ENCODE measurements at regions not wholly inside any gene's neighbourhood (a gene's known extent, or its start where the extent isn't known, plus 50 kb on each side); places are given as distances from the start of the nearest gene placed in this dataset.
"Not testable (repeated sequence)": the region's sequence is repeated elsewhere in the genome, so short reads cannot be mapped to it uniquely, and the experiment has no call there.

DNA sequence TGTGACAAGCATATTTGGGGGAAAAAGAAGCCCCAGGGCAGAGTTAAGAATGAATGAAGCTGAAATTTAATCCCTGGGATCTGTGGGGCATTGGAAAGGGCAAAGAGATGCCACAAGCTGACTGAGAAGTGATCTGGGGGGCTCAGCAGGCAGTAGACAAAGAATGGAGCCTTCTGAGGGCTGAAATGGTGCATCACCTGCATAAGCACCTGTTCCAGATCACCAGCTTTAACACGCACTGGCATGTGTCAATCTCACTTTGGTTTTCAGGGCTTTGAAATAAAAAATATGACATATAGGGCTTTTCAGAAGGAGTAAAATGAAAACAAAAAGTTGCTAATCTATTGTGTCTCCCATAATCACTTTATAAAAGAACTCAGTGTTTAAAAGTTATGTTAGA lies 210.8 kb upstream of the ARHGEF26 start:
- DNase-seq (ENCODE audit: low read depth): no peak

DNA sequence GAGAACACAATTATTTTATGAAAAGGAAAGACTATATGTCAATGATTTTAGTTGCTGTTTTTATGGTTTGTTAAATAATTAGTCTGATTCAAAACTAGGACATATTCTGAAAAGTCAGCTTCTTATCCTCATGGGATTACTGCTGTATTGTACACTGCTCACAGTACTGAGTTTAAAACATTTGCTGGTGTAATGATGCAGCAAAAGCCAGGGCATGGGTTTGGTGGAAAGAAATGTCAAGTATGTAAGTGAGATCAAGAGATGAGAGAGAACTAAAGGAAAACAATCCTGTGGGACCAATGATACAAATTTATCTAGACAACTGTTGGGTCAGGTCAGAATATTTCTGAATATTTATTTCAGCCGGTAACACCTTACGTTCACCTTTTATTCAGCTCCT lies 210.1 kb upstream of the ARHGEF26 start:
- no peak for DNase-seq (ENCODE audit: low read depth)

DNA sequence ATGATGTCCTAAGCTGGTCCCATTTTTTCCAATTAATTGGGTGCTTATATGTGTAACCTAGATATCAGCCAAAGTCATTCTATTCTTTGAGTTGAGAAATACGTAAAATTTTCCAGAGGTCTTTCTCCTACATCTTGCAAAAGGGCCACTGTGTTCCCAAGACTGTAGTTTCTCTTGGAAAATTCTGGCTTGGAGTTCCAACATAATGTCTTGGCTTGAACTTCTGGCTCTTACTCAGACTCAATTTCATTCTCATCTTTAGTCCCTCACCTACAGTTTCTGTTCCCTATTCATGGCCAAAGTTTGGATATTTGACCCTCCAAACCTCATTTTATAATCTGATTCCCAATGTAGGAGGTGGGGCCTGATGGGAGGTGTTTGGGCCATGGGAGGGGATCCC lies 201.4 kb upstream of the ARHGEF26 start:
- no peak for DNase-seq (ENCODE audit: low read depth)

DNA sequence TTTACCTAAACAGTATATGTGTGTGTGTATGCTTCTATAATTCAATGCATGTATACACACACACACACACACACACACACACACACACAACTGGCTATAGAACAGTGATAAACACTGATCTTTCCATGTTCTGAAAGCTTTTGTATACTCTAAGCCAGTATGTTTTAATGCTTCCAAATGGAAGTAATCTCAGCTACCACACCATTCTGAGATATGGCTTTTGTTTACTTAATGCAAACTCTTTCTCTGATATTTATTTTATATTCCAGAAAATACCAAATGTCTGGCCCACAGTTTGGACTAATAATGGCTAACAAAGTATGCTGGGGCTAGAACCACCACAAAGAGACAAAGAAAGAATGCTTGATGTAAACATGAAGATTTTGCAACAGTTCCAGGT lies 199.4 kb upstream of the ARHGEF26 start:
- no peak for DNase-seq (ENCODE audit: low read depth)

DNA sequence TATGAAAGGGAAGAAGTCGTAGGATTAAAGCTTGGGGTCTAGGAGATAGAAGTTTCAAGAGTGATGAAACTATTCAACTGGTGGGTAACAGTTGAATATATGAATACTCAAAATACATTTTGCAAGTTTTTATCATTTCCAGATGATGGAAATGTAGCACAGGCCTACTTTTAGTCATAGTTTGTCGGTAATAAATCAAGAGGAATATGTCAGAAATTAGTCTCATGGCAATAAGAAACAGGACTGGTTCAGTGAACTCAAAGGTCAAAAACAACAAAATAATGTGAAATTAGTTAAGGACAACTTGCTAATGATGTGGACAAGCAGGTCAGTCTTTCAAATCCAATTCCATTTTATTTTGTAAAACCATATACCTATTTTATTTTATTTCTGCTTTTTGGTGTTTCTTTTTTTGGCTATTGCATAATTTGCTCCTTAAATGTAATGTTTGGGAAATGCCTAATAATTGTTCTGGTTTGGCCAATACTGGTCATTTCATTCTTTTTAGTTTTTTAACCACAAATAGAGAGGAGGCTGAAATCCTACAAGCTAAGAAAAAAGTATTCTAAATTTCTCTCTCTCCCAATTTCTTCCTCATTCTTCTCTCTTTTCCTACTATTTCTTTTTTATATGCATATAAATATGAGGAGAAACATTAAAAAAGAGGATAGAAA lies 195.2 kb upstream of the ARHGEF26 start:
- DNase-seq (ENCODE audit: low read depth): no peak

GRCh38 chr3:153927107-153927506 lies 194.1 kb upstream of the ARHGEF26 start:
- no peak for DNase-seq (ENCODE audit: low read depth)

GRCh38 chr3:153928851-153929250 lies 192.3 kb upstream of the ARHGEF26 start:
- no peak for DNase-seq (ENCODE audit: low read depth)

- not testable (repeated sequence) for DNase-seq (ENCODE audit: low read depth)
Measured at GRCh38 chr3:153933481-153933880, 187.7 kb upstream of the ARHGEF26 start.

- no peak for DNase-seq (ENCODE audit: low read depth)
Measured at GRCh38 chr3:153944084-153944483, 177.1 kb upstream of the ARHGEF26 start.

GRCh38 chr3:153951276-153951675 lies 169.9 kb upstream of the ARHGEF26 start:
- DNase-seq (ENCODE audit: low read depth): no peak

DNA sequence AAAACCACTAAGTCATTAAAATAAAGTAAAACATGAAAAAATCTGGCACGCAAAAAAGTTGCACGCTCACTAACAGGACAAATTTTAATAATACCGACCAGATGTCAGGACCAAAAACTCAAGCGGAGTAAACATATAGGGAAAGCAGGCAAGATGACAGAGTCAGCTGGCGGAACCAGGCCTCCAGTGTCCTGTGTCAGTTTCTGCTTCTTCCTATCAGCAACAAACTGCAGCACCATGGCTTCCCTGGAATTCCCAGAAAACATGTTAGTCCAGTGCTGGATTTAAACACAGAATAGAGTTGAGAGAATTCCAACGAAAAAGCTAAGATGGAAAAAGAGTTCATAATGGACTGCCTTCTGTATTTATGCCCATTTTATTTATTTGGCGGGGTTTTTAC lies 169.1 kb upstream of the ARHGEF26 start:
- no peak for DNase-seq (ENCODE audit: low read depth)

- no peak for DNase-seq (ENCODE audit: low read depth)
Measured at GRCh38 chr3:153956613-153957012, 164.6 kb upstream of the ARHGEF26 start.

GRCh38 chr3:153957421-153957820 lies 163.8 kb upstream of the ARHGEF26 start:
- DNase-seq (ENCODE audit: low read depth): no peak

- DNase-seq (ENCODE audit: low read depth): no peak
Measured at GRCh38 chr3:153958635-153959595, 162.3 kb upstream of the ARHGEF26 start.

DNA sequence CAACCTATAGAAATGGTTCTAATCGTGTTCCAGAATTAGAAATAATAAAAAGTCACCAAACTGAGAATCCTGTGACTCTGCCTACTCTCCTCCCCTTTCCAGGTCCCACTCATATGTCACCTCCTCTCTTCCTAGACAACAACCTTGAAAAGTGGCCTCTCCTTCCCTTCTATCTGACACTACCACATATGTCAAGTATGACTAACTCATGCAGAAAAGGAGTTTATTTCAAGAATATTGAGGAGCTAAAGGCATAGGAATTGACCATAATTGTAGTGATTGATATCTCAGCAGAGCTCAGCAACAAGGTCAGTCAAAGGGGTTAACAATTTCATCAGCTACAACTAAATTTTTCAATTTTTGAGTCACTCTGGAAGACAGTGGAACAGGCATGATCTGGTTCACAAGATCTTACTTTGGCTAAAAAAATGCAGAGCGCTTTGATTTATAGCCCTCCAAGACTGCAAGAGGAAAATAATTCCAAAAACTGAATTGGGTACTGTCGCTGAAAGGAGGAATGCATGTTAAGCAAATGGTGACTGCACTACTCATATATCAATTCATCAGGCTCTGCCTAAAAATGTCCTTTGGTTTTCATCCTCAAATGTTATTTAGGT lies 160.6 kb upstream of the ARHGEF26 start:
- DNase-seq (ENCODE audit: low read depth): no peak

GRCh38 chr3:153961494-153961893 lies 159.7 kb upstream of the ARHGEF26 start:
- no peak for DNase-seq (ENCODE audit: low read depth)

GRCh38 chr3:153963012-153963411 lies 158.2 kb upstream of the ARHGEF26 start:
- no peak for DNase-seq (ENCODE audit: low read depth)

DNA sequence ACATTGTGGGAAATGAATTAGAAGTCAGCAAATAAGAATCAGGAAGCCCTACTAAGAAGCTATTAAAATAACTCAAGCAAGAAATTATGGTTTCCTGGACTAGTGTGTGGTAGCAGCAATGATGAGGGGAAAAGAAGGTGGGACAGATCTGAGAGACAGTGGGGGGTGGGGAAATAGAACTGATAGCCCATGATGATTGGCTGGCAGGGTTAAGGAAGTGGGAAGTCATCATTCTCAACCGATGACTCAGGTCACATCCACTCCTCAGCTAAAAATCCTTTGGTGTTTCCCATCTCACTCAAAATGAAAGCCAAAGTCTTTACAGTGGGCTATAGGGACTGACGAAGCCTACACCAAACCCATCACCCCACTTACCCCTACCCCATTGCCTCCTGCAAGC lies 153.9 kb upstream of the ARHGEF26 start:
- no peak for DNase-seq (ENCODE audit: low read depth)

GRCh38 chr3:153970047-153970446 lies 151.1 kb upstream of the ARHGEF26 start:
- DNase-seq (ENCODE audit: low read depth): no peak

- DNase-seq (ENCODE audit: low read depth): no peak
Measured at GRCh38 chr3:153970741-153971347, 150.3 kb upstream of the ARHGEF26 start.

DNA sequence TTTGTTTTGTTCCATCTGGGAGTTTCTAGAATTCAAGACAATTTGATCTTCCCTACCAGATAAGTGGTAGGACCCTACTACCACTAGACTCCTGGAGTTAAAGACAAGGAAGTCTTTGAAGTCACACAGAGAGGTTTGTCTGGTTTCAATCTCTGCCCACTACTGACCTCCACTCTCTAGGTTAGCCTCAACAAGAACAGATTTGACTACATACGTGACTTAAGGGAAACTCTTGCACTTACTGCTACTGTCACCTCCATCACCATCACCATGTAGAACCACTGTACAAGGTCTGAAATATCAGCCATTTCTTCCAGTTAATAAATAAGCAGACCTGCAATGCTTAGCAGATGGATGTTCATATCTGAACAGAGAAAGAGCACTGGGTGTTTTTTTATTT lies 148.3 kb upstream of the ARHGEF26 start:
- DNase-seq (ENCODE audit: low read depth): no peak

DNA sequence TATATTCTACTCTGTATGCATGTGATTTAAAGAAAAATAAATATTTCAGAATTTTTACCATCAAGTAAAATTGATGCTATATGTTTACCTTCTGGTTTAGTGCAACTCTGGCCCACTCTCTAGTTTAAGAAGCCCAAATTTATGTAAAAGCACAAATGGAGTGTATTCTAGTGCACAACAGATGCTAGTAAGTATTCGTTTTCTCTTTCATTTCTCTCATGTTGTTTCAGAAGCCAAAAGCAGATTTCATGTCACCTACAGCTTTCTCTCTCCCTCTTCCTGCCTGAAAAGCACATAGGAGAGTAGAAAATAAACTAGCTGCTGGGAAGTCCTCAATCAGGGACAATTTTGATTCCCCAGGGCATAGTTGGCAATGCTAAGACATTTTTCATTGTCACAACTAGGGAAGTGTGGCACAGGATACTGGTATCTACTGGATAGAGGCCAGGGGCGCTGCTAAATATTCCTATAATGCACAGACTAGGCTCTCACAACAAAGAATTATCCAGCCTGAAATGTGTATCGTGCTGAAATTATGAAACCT lies 147.4 kb upstream of the ARHGEF26 start:
- no peak for DNase-seq (ENCODE audit: low read depth)

Measured in stimulated activated CD8-positive, alpha-beta memory T cell treated with anti-CD3 and anti-CD28 coated beads, Interleukin-12 subunit alpha, Interleukin-12 subunit beta, amount 100 ng/mL, for 4 hours (primary cell).